Gastroesophageal sphincter (tissue), 4 donors: ENCODE measurements at regions not wholly inside any gene's neighbourhood (a gene's known extent, or its start where the extent isn't known, plus 50 kb on each side); places are given as distances from the start of the nearest gene placed in this dataset.
A peak's percentile ranks its signal among the peaks of the same experiment; 100 is the strongest.

ENCODE experiments used
- ATAC-seq: fragments of 150-250 bp; one replicate; pipeline ENCODE4 v1.9.1; 2016; ENCODE audit warnings: mild to moderate bottlenecking, moderate library complexity
- H3K27ac ChIP-seq, 4 donors: fragments of 200-600 bp; sonication (generic) in 3 of 4; 1 replicate in 3 of 4; 2 replicates in 1 of 4; pipeline ENCODE4 v1.5.1; 2016 to 2019
- H3K27me3 ChIP-seq: fragments of 200-600 bp; sonication (generic); one replicate; pipeline ENCODE4 v1.5.1; 2019
- H3K36me3 ChIP-seq, 2 donors: fragments of 200-600 bp; sonication (generic); one replicate each; pipeline ENCODE4 v1.5.1; 2019; ENCODE audit warnings: control low read depth in 1 of 2
- H3K4me1 ChIP-seq, 3 donors: fragments of 200-600 bp; sonication (generic); 1 replicate in 2 of 3; 2 replicates in 1 of 3; pipeline ENCODE4 v1.5.1; 2016 to 2019; ENCODE audit warnings: control low read depth in 2 of 3
- H3K4me3 ChIP-seq, 2 donors: fragments of 200-600 bp; sonication (generic); one replicate each; pipeline ENCODE4 v1.5.1; 2019; ENCODE audit warnings: mild to moderate bottlenecking in 1 of 2, moderate library complexity in 1 of 2
- H3K9me3 ChIP-seq, 3 donors: fragments of 200-600 bp; sonication (generic); one replicate each; pipeline ENCODE4 v1.5.1; 2017 to 2019; ENCODE audit warnings: control low read depth in 2 of 3
- EP300 ChIP-seq: sonication (generic); formaldehyde crosslinking; IDR thresholded peaks from one replicate; pipeline ENCODE4 v1.6.1; 2017; ENCODE audit warnings: antibody characterized with exemption, mild to moderate bottlenecking
- POLR2A ChIP-seq, 2 donors: fragments of 450-650 bp; IDR thresholded peaks; one replicate each; pipeline ENCODE4 v1.6.1; 2017; ENCODE audit warnings: antibody characterized with exemption in 2 of 2, mild to moderate bottlenecking in 2 of 2, moderate library complexity in 1 of 2
- POLR2AphosphoS5 ChIP-seq: sonication (generic); formaldehyde crosslinking; IDR thresholded peaks from one replicate; pipeline ENCODE4 v1.6.1; 2017; ENCODE audit warnings: antibody characterized with exemption
- WGBS, 2 donors: methylation state at CpG; one replicate each; pipeline ENCODE4 v1.1.5; 2018; ENCODE audit warnings: low coverage in 1 of 2; 5-methylcytosine and 5-hydroxymethylcytosine counted together
- TF ChIP-seq, protein P1 (sequence below), 4 experiments: fragments of 200-600 bp in 2 of 4; fragments of 450-650 bp in 2 of 4; sonication (generic) in 1 of 4; IDR thresholded peaks; one replicate each; pipeline ENCODE4 v1.5.1; 2017 to 2019; ENCODE audit warnings: antibody characterized with exemption in 4 of 4, mild to moderate bottlenecking in 2 of 4, moderate library complexity in 2 of 4

DNA sequence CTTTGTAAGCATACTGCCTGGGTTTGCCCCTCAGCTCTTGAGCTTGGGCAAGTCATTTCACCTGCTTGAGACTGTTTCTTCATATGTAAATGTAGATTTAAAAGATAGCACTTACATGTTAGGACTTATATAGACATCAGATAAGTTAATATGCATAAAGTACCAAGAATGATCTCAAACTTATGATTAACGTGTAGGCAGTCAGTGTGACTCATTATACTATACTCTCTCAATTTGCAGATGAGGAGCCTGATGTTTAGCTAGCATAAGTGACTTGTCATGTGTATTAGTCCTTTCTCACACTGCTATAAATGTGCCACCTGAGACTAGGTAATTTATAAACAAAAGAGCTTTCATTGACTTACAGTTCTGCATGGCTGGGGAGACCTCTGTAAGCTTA is 690.5 kb downstream of the KCNJ2 start:
- H3K9me3 ChIP-seq: no peaks in the 10 kb centered on the region
- no peak overlapping the region for H3K4me3 ChIP-seq
- H3K27me3 ChIP-seq: no peaks in the 10 kb centered on the region
- TF ChIP-seq, protein P1, sequence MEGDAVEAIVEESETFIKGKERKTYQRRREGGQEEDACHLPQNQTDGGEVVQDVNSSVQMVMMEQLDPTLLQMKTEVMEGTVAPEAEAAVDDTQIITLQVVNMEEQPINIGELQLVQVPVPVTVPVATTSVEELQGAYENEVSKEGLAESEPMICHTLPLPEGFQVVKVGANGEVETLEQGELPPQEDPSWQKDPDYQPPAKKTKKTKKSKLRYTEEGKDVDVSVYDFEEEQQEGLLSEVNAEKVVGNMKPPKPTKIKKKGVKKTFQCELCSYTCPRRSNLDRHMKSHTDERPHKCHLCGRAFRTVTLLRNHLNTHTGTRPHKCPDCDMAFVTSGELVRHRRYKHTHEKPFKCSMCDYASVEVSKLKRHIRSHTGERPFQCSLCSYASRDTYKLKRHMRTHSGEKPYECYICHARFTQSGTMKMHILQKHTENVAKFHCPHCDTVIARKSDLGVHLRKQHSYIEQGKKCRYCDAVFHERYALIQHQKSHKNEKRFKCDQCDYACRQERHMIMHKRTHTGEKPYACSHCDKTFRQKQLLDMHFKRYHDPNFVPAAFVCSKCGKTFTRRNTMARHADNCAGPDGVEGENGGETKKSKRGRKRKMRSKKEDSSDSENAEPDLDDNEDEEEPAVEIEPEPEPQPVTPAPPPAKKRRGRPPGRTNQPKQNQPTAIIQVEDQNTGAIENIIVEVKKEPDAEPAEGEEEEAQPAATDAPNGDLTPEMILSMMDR (IDR thresholded peaks at IDR 0.05): no peak
- TF ChIP-seq POLR2AphosphoS5 (no peak), EP300 (no peak), POLR2A (IDR thresholded peaks at IDR 0.05) (no peak)
- no peak for ATAC-seq
- H3K4me1 ChIP-seq: no peaks in the 10 kb centered on the region
- H3K27ac ChIP-seq: no peak overlapping the region
- no peaks in the 10 kb centered on the region for H3K36me3 ChIP-seq
- WGBS, 2 donors: 79 to 89% methylated on average over 1 of the region's 1 CpG

DNA sequence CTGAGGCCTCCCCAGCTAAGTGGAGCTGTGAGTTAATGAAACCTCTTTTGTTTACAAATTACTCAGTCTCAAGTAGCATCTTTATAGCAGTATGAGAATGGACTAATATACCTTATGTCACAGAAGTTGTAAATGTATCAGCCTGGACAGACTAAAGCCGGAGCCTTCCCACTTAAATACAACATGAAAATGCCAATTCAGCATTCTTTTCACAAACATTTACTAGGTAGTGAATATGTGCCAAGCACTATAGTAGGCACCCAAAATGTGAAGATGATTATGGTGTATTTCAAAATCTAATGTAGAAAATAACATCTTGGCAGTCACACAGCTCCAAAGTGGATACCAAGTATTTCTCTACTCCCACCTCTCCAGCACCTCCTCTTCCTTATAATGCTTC is 693.0 kb downstream of the KCNJ2 start:
- TF ChIP-seq POLR2A (IDR thresholded peaks at IDR 0.05): no peak
- TF ChIP-seq EP300: no peak
- no peak for TF ChIP-seq POLR2AphosphoS5
- TF ChIP-seq, protein P1 (IDR thresholded peaks at IDR 0.05): no peak
- 82 to 86% methylated on average over 1 of the region's 1 CpG for WGBS, 2 donors
- no peaks in the 10 kb centered on the region for H3K36me3 ChIP-seq
- no peak overlapping the region for H3K4me3 ChIP-seq
- no peak for ATAC-seq
- no peak overlapping the region for H3K27ac ChIP-seq
- no peaks in the 10 kb centered on the region for H3K27me3 ChIP-seq
- no peaks in the 10 kb centered on the region for H3K4me1 ChIP-seq
- H3K9me3 ChIP-seq: no peaks in the 10 kb centered on the region

DNA sequence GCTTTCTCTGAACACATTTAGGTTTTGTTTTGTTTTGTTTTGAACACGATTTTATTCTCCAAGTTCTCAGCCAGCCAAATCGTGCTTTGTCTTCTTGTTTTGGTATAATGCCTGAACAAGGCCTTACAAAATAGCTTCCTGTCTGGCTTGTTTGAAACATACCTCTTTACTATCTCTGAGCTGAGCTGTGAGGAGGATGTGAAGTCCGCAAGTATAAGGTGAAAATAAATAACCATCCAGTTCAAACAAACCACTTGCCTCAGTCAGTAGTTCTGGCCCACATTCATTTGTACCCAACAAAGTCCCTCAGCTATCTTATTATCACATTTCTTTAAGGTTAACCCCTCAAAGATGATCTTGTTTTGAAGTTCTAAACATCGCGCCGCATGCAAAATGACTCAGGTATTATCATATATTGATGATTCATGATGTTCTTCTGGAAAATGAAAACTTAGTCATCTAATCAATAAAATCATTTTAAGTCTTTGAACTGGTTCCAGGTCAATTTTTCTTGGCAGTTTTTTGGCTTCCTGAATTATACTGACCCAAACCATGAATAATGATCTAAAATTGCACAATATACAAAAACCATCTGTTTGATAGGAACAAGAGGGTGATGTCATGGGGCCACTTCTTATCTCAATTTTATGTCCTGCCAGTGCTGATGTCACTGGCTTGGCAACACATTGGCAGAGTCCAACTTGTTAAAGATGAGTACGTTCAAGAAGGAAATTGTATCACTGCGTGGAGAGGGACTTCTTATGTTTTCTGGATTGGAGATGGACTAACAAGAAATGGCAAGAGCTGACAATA is 694.3 kb downstream of the KCNJ2 start:
- H3K27me3 ChIP-seq: no peaks in the 10 kb centered on the region
- 68 to 69% methylated on average over 7 to 8 of the region's 8 CpGs for WGBS, 2 donors
- H3K4me1 ChIP-seq: no peaks in the 10 kb centered on the region
- H3K4me3 ChIP-seq: no peak overlapping the region
- no peaks in the 10 kb centered on the region for H3K36me3 ChIP-seq
- H3K27ac ChIP-seq: no peak overlapping the region
- TF ChIP-seq, protein P1 (IDR thresholded peaks at IDR 0.05): no peak
- TF ChIP-seq POLR2AphosphoS5 (no peak), POLR2A (IDR thresholded peaks at IDR 0.05) (no peak), EP300 (no peak)
- ATAC-seq: no peak
- no peaks in the 10 kb centered on the region for H3K9me3 ChIP-seq

DNA sequence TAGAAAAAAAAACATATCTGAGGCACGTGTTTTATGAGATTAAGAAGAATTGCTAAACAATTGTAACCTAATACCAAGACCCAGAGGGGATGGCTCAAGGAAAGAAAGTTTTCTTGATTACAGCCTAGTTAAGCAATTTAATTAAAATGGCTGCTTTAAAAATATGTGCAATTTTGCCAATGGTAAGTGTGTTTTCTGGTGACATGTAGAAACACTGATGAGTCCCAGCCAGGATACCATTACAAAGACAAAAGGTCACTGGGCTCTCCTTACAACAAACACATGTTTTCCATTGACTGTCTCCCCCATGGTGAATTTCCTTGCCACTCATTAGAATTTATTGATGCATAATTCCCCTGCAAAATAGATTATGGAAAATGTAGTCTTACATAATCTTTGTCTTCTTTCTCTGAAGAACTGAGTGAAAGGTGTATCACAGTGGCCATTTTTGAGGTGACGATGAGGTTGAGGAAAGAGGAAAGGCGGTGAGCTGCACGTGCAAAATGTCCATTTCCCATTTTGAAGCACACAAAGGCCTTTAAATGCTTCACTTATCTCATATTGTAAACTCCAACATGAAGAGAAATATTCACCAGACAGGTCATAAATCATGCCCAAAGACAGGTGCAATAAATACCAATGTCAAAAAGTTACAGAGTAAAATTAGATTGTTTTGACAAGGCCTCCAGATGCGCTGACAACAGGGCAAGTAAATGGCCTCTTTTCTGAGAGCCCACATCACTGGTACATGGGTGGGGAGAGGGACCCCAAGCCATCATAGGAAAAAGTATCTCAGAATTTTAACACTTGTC is 696.9 kb downstream of the KCNJ2 start:
- TF ChIP-seq, protein P1 (IDR thresholded peaks at IDR 0.05): no peak
- TF ChIP-seq POLR2AphosphoS5: no peak
- TF ChIP-seq EP300: no peak
- no peak for TF ChIP-seq POLR2A (IDR thresholded peaks at IDR 0.05)
- peak; percentile 39 for ATAC-seq

More for the DNA sequence above, 696.9 kb downstream of the KCNJ2 start:
- H3K27me3 ChIP-seq: no peaks in the 10 kb centered on the region
- 35 to 57% methylated on average over 5 of the region's 5 CpGs for WGBS, 2 donors
- H3K27ac ChIP-seq: no peak overlapping the region
- no peaks in the 10 kb centered on the region for H3K36me3 ChIP-seq
- no peaks in the 10 kb centered on the region for H3K4me1 ChIP-seq
- no peaks in the 10 kb centered on the region for H3K9me3 ChIP-seq
- H3K4me3 ChIP-seq: no peak overlapping the region
